Naive thymus-derived CD4-positive, alpha-beta T cell (primary cell): ENCODE measurements at regions not wholly inside any gene's neighbourhood (a gene's known extent, or its start where the extent isn't known, plus 50 kb on each side); places are given as distances from the start of the nearest gene placed in this dataset.
"Not testable (repeated sequence)": the region's sequence is repeated elsewhere in the genome, so short reads cannot be mapped to it uniquely, and the experiment has no call there.

Experiments
- ATAC-seq: fragments of 150-1000 bp; cut with Tn5 transposase; 2 replicates; pipeline ENCODE4 v1.10.0; 2021; ENCODE audit warnings: mild to moderate bottlenecking, moderate library complexity
- CTCF ChIA-PET: fragments of 350-600 bp; sonication (Branson Sonifier 250); formaldehyde crosslinking; loops from one replicate; lab custom pipeline; 2021; ENCODE audit warnings: antibody characterized with exemption; lab: Charles Lee
- POLR2A ChIA-PET: fragments of 350-600 bp; sonication (Branson Sonifier 250); formaldehyde crosslinking; loops from one replicate; lab custom pipeline; 2021; ENCODE audit warnings: antibody characterized with exemption, inconsistent platforms; lab: Charles Lee
- DNase-seq, 9 donors: peaks; one replicate each; pipeline versions ENCODE4 v3.0.0 to v3.0.0-alpha.2; 2020 to 2022; ENCODE audit warnings: mixed read lengths in 1 of 9
- H3K27ac ChIP-seq: one replicate; pipeline ENCODE4 v1.7.0; 2013; ENCODE audit warnings: mild to moderate bottlenecking, low read depth, low read length, moderate library complexity
- H3K27me3 ChIP-seq, 2 donors: one replicate each; pipeline ENCODE4 v1.7.0; 2013; ENCODE audit warnings: low read length in 2 of 2, mild to moderate bottlenecking in 2 of 2, moderate library complexity in 2 of 2; ENCODE audit not compliant: control insufficient read depth in 2 of 2, insufficient read depth in 2 of 2
- H3K36me3 ChIP-seq, 3 experiments: 1 replicate in 2 of 3; 2 replicates in 1 of 3; pipeline ENCODE4 v1.7.0; 2013; ENCODE audit warnings: low read length in 3 of 3, mild to moderate bottlenecking in 3 of 3, moderate library complexity in 1 of 3; ENCODE audit not compliant: insufficient read depth in 3 of 3, control insufficient read depth in 2 of 3
- H3K4me1 ChIP-seq, 2 donors: one replicate each; pipeline ENCODE4 v1.7.0; 2013; ENCODE audit warnings: low read length in 2 of 2, mild to moderate bottlenecking in 2 of 2, moderate library complexity in 1 of 2; ENCODE audit not compliant: control insufficient read depth in 2 of 2, insufficient read depth in 2 of 2
- H3K4me3 ChIP-seq: 2 replicates; pipeline ENCODE4 v1.7.0; 2013; ENCODE audit warnings: mild to moderate bottlenecking, low read length
- H3K9me3 ChIP-seq, 3 experiments: 1 replicate in 2 of 3; 2 replicates in 1 of 3; pipeline ENCODE4 v1.7.0; 2013; ENCODE audit warnings: low read length in 3 of 3; ENCODE audit not compliant: control insufficient read depth in 2 of 3
- H3K27ac Mint-ChIP-seq, 9 donors: one replicate each; pipeline ENCODE4 v1.8.0; 2020 to 2022; ENCODE audit warnings: mixed read lengths in 9 of 9, mild to moderate bottlenecking in 8 of 9, moderate library complexity in 5 of 9, inconsistent platforms in 2 of 9
- H3K27me3 Mint-ChIP-seq, 5 donors: one replicate each; pipeline ENCODE4 v1.8.0; 2021 to 2022; ENCODE audit warnings: mixed read lengths in 5 of 5, mild to moderate bottlenecking in 1 of 5
- H3K36me3 Mint-ChIP-seq, 5 donors: one replicate each; pipeline ENCODE4 v1.8.0; 2020 to 2022; ENCODE audit warnings: mixed read lengths in 5 of 5, mild to moderate bottlenecking in 3 of 5, inconsistent platforms in 1 of 5
- H3K4me1 Mint-ChIP-seq, 7 donors: one replicate each; pipeline ENCODE4 v1.8.0; 2020 to 2022; ENCODE audit warnings: mixed read lengths in 7 of 7, mild to moderate bottlenecking in 3 of 7, inconsistent platforms in 1 of 7
- H3K4me3 Mint-ChIP-seq, 10 donors: one replicate each; pipeline ENCODE4 v1.8.0; 2020 to 2022; ENCODE audit warnings: mild to moderate bottlenecking in 10 of 10, mixed read lengths in 10 of 10, moderate library complexity in 6 of 10, inconsistent platforms in 2 of 10
- H3K9me3 Mint-ChIP-seq, 11 donors: one replicate each; pipeline ENCODE4 v1.8.0; 2020 to 2022; ENCODE audit warnings: mixed read lengths in 11 of 11, mild to moderate bottlenecking in 4 of 11, inconsistent platforms in 1 of 11, moderate library complexity in 1 of 11
- intact Hi-C, 2 donors: fragments of 100-400 bp; cut with micrococcal nuclease; formaldehyde crosslinking; loops; one replicate each; pipeline ENCODE4 v1.15.1; 2023

GRCh38 chr7:159321278-159321677 is 176.6 kb upstream of the VIPR2 start:
- peaks cover 0 to 4% (median 0%) of the 10 kb centered on the region in 5 donors for H3K36me3 Mint-ChIP-seq
- Histone ChIP-seq H3K27ac (no peak overlapping the region), H3K9me3 (peaks cover 0 to 6% (median 0%) of the 10 kb centered on the region in 3 experiments), H3K4me3 (no peak overlapping the region), H3K4me1 (no peaks in the 10 kb centered on the region), H3K36me3 (no peaks in the 10 kb centered on the region), H3K27me3 (no peaks in the 10 kb centered on the region)
- intact Hi-C loops, result no loop called here
- H3K27ac Mint-ChIP-seq, result no peak overlapping the region
- POLR2A ChIA-PET, result no interaction called here
- CTCF ChIA-PET, result no interaction called here
- H3K27me3 Mint-ChIP-seq, result peaks cover 0 to 28% (median 17%) of the 10 kb centered on the region in 5 donors
- H3K4me1 Mint-ChIP-seq, result peaks cover 0 to 3% (median 0%) of the 10 kb centered on the region in 7 donors
- ATAC-seq (no peak), DNase-seq (no peak)
- H3K4me3 Mint-ChIP-seq, result no peak overlapping the region
- peaks cover 6 to 43% (median 16%) of the 10 kb centered on the region in 11 donors for H3K9me3 Mint-ChIP-seq

GRCh38 chr7:159318682-159319351 is 174.2 kb upstream of the VIPR2 start:
- ATAC-seq (no peak), DNase-seq (no peak)
- Histone ChIP-seq H3K4me3 (no peak overlapping the region), H3K4me1 (no peaks in the 10 kb centered on the region), H3K27me3 (no peaks in the 10 kb centered on the region), H3K27ac (no peak overlapping the region), H3K36me3 (no peaks in the 10 kb centered on the region), H3K9me3 (peaks cover 0 to 6% (median 0%) of the 10 kb centered on the region in 3 experiments)
- no peaks in the 10 kb centered on the region for H3K36me3 Mint-ChIP-seq
- H3K9me3 Mint-ChIP-seq, result peaks cover 5 to 34% (median 13%) of the 10 kb centered on the region in 11 donors
- intact Hi-C loops, result no loop called here
- no peaks in the 10 kb centered on the region for H3K4me1 Mint-ChIP-seq
- no peak overlapping the region for H3K4me3 Mint-ChIP-seq
- POLR2A ChIA-PET, result no interaction called here
- H3K27me3 Mint-ChIP-seq, result peaks cover 0 to 38% (median 12%) of the 10 kb centered on the region in 5 donors
- CTCF ChIA-PET, result no interaction called here
- no peak overlapping the region for H3K27ac Mint-ChIP-seq

DNA sequence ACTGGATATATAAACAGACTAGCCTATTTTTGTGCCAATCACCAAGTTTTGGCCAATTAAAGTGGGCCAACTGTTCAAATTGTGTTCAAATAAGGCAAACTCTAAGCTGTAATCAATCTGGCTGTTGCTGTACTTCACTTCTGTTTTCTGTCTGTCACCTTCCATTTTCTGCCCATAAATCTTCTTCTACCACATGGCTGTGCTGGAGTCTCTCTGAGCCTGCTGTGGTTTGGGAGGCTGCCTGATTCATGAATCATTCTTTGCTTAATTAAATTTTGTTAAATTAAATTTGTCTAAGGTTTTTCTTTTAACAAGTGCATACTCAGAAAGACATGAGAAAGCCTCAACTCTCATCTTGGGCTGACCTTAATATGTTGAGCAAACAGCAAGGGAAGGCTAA is 172.6 kb upstream of the VIPR2 start:
- H3K9me3 ChIP-seq, result peaks cover 0 to 6% (median 0%) of the 10 kb centered on the region in 3 experiments
- Mint-ChIP-seq H3K36me3 (no peaks in the 10 kb centered on the region), H3K9me3 (peaks cover 5 to 33% (median 13%) of the 10 kb centered on the region in 11 donors), H3K4me3 (no peak overlapping the region), H3K27ac (no peak overlapping the region), H3K27me3 (peaks cover 0 to 38% (median 12%) of the 10 kb centered on the region in 5 donors), H3K4me1 (no peaks in the 10 kb centered on the region)
- no peaks in the 10 kb centered on the region for H3K4me1 ChIP-seq
- no peaks in the 10 kb centered on the region for H3K27me3 ChIP-seq
- H3K4me3 ChIP-seq, result no peak overlapping the region
- H3K27ac ChIP-seq, result no peak overlapping the region
- ChIA-PET POLR2A (no interaction called here), CTCF (no interaction called here)
- H3K36me3 ChIP-seq, result no peaks in the 10 kb centered on the region
- ATAC-seq (no peak), DNase-seq (no peak)
- intact Hi-C loops, result no loop called here

DNA sequence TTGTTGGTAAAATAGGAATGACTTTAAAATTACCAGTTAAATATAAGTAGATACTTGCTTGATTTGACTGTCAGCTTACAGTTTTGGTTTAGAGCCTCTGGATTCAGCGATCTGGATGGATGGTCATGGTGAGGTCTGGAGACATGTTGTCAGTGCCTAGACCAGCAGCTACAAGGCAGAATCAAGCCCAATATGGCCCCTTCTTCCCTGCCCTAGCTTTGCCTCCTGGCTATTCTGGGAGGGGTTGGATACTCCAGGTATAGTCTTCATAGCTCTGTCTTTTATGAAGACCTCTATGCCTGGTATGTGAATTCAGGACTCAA is 166.5 kb upstream of the VIPR2 start:
- Histone ChIP-seq H3K9me3 (no peaks in the 10 kb centered on the region), H3K27me3 (no peaks in the 10 kb centered on the region), H3K36me3 (no peaks in the 10 kb centered on the region), H3K4me3 (no peak overlapping the region), H3K27ac (no peak overlapping the region), H3K4me1 (no peaks in the 10 kb centered on the region)
- intact Hi-C loops, result no loop called here
- POLR2A ChIA-PET, result no interaction called here
- Mint-ChIP-seq H3K4me1 (no peaks in the 10 kb centered on the region), H3K9me3 (peaks cover 0 to 8% (median 3%) of the 10 kb centered on the region in 11 donors), H3K27ac (no peak overlapping the region), H3K27me3 (peaks cover 4 to 38% (median 20%) of the 10 kb centered on the region in 5 donors), H3K4me3 (no peak overlapping the region), H3K36me3 (no peaks in the 10 kb centered on the region)
- CTCF ChIA-PET, result no interaction called here
- ATAC-seq (no peak), DNase-seq (no peak)

DNA sequence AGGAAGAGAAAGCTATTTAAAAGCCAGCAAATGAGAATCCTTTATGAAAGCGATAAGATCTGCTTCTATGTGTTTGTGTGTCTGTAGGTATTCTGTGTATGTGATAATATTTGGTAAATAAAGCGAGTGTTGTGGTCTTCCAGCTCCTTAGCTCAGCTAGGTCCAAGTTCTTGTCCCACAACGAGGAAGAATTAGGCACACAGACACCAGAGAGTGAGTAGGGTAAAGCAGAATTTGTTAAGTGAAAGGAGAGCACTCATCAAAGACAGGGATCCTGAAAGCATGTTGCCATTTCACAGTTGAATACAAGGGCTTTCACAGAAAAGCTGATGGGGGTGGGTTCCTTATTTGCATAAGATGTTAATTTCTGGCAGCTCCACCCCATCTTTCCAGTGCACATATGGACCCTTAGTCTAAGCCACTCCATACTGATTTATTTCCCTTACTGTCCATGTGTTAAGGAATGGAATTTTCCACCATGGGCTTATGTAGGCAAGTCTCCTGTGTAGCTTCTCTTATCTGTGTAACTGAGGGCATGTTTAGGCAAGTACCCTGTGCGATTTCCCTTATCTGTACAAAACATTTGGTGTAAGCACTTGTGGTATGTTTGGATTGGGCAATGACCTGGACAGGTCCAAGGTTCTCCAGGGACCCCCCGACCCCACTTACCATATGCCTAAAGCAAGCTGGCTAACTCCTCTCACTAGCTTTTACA is 165.9 kb upstream of the VIPR2 start:
- Mint-ChIP-seq H3K4me3 (no peak overlapping the region), H3K9me3 (peaks cover 0 to 8% (median 4%) of the 10 kb centered on the region in 11 donors), H3K36me3 (peaks cover 0 to 2% (median 0%) of the 10 kb centered on the region in 5 donors), H3K4me1 (no peaks in the 10 kb centered on the region), H3K27me3 (peaks cover 4 to 39% (median 20%) of the 10 kb centered on the region in 5 donors), H3K27ac (no peak overlapping the region)
- no peak for ATAC-seq
- CTCF ChIA-PET, result no interaction called here
- Histone ChIP-seq H3K9me3 (no peaks in the 10 kb centered on the region), H3K4me3 (no peak overlapping the region), H3K36me3 (no peaks in the 10 kb centered on the region), H3K27ac (no peak overlapping the region), H3K4me1 (no peaks in the 10 kb centered on the region), H3K27me3 (no peaks in the 10 kb centered on the region)
- POLR2A ChIA-PET, result interaction anchor here (0.6 kb wide), 1 partner anchor 318 kb away, joined by 4 read pairs; no protein-coding TSS in a partner anchor
- intact Hi-C loops, result no loop called here
- DNase-seq, result no peak

GRCh38 chr7:159309214-159309613 is 164.5 kb upstream of the VIPR2 start:
- POLR2A ChIA-PET, H3K27ac ChIP-seq, ATAC-seq, DNase-seq, H3K27me3 ChIP-seq, H3K36me3 Mint-ChIP-seq, H3K4me3 ChIP-seq, H3K4me1 ChIP-seq, H3K36me3 ChIP-seq, H3K27ac Mint-ChIP-seq, H3K4me1 Mint-ChIP-seq, intact Hi-C loops, H3K4me3 Mint-ChIP-seq, H3K9me3 ChIP-seq, H3K9me3 Mint-ChIP-seq: not testable (repeated sequence)
- peaks cover 4 to 42% (median 15%) of the 10 kb centered on the region in 5 donors for H3K27me3 Mint-ChIP-seq
- CTCF ChIA-PET, result interaction anchor here (0.7 kb wide), 1 partner anchor 398 kb away, joined by 3 read pairs; no protein-coding TSS in a partner anchor
